OCI-LY1 (cell line): ENCODE measurements at regions not wholly inside any gene's neighbourhood (a gene's known extent, or its start where the extent isn't known, plus 50 kb on each side); places are given as distances from the start of the nearest gene placed in this dataset.
"Not testable (repeated sequence)": the region's sequence is repeated elsewhere in the genome, so short reads cannot be mapped to it uniquely, and the experiment has no call there.

Source experiments
- H2AFZ ChIP-seq: fragments of 200-600 bp; sonication (generic), shearing (Covaris generic); 2 replicates; pipeline ENCODE4 v1.6.0; 2014; ENCODE audit warnings: antibody characterized with exemption, mild to moderate bottlenecking, low read length
- H3F3A ChIP-seq: fragments of 200-600 bp; sonication (generic), shearing (Covaris generic); 2 replicates; pipeline ENCODE4 v1.6.0; 2014; ENCODE audit warnings: mild to moderate bottlenecking, antibody characterized with exemption, low read length, moderate library complexity; ENCODE audit not compliant: insufficient read depth
- H3K27ac ChIP-seq: fragments of 200-600 bp; sonication (generic); 2 replicates; pipeline ENCODE4 v1.5.1; 2014; ENCODE audit warnings: low read length, mixed run types, mild to moderate bottlenecking, low read depth; ENCODE audit not compliant: poor library complexity, severe bottlenecking
- H3K27me3 ChIP-seq: fragments of 200-600 bp; sonication (generic); 2 replicates; pipeline ENCODE4 v1.6.0; 2014; ENCODE audit warnings: antibody characterized with exemption, mild to moderate bottlenecking, low read length, moderate library complexity; ENCODE audit not compliant: insufficient read depth
- H3K36me3 ChIP-seq: fragments of 200-600 bp; sonication (generic); 2 replicates; pipeline ENCODE4 v1.6.1; 2014; ENCODE audit warnings: mild to moderate bottlenecking, antibody characterized with exemption, low read length, moderate library complexity, mixed read lengths; ENCODE audit not compliant: insufficient read depth
- H3K4me1 ChIP-seq: fragments of 200-600 bp; sonication (generic); 2 replicates; pipeline ENCODE4 v1.5.1; 2014; ENCODE audit warnings: mild to moderate bottlenecking, low read length, moderate library complexity; ENCODE audit not compliant: insufficient read depth, severe bottlenecking
- H3K4me2 ChIP-seq: fragments of 200-600 bp; sonication (generic), shearing (Covaris generic); 2 replicates; pipeline ENCODE4 v1.6.1; 2014; ENCODE audit warnings: low read length
- H3K4me3 ChIP-seq: fragments of 200-600 bp; sonication (generic); 2 replicates; pipeline ENCODE4 v1.5.1; 2014; ENCODE audit warnings: low read length, low read depth, mild to moderate bottlenecking, mixed read lengths; ENCODE audit not compliant: poor library complexity, severe bottlenecking
- H3K79me2 ChIP-seq: fragments of 200-600 bp; shearing (Covaris generic); 2 replicates; pipeline ENCODE4 v1.6.1; 2016; ENCODE audit warnings: mixed run types, low read length, mixed read lengths; ENCODE audit not compliant: insufficient read depth
- H3K9ac ChIP-seq: fragments of 200-600 bp; sonication (generic), shearing (Covaris generic); 2 replicates; pipeline ENCODE4 v1.6.1; 2014; ENCODE audit warnings: mild to moderate bottlenecking, low read length, mixed read lengths
- H3K9me2 ChIP-seq: fragments of 200-600 bp; sonication (generic), shearing (Covaris generic); 2 replicates; pipeline ENCODE4 v1.6.1; 2014; ENCODE audit warnings: low read depth, mild to moderate bottlenecking, low read length, mixed read lengths
- H3K9me3 ChIP-seq: fragments of 200-600 bp; shearing (Covaris generic); 2 replicates; pipeline ENCODE4 v1.6.1; 2014; ENCODE audit warnings: low read length, mixed read lengths
- H4K20me1 ChIP-seq: fragments of 200-600 bp; sonication (generic), shearing (Covaris generic); 2 replicates; pipeline ENCODE4 v1.6.0; 2016; ENCODE audit warnings: mild to moderate bottlenecking, low read length; ENCODE audit not compliant: insufficient read depth
- CTCF ChIP-seq: fragments of 200-600 bp; sonication (generic), shearing (Covaris generic); IDR thresholded peaks from 2 replicates; pipeline ENCODE4 v1.5.1; 2017; ENCODE audit warnings: mild to moderate bottlenecking, antibody characterized with exemption, low read length, moderate library complexity, mixed read lengths
- EZH2 ChIP-seq: fragments of 200-600 bp; sonication (generic), shearing (Covaris generic); IDR thresholded peaks from 2 replicates; pipeline ENCODE4 v1.8.0; 2017; ENCODE audit warnings: borderline replicate concordance, mixed run types, mild to moderate bottlenecking, antibody characterized with exemption, low read length, moderate library complexity, mixed read lengths

GRCh38 chr16:52113533-52114183, 433.3 kb downstream of the TOX3 start:
- H3K79me2 ChIP-seq: no peaks in the 10 kb centered on the region
- no peaks in the 10 kb centered on the region for H3K4me1 ChIP-seq
- no peak overlapping the region for H3K9ac ChIP-seq
- H3K4me2 ChIP-seq: no peak overlapping the region
- no peak overlapping the region for H3K4me3 ChIP-seq
- H3F3A ChIP-seq: no peaks in the 10 kb centered on the region
- no peak overlapping the region for H3K27ac ChIP-seq
- no peaks in the 10 kb centered on the region for H4K20me1 ChIP-seq
- no peak overlapping the region for H2AFZ ChIP-seq
- H3K9me2 ChIP-seq: no peaks in the 10 kb centered on the region
- H3K36me3 ChIP-seq: no peaks in the 10 kb centered on the region
- TF ChIP-seq CTCF (no peak), EZH2 (no peak)
- no peaks in the 10 kb centered on the region for H3K9me3 ChIP-seq
- no peaks in the 10 kb centered on the region for H3K27me3 ChIP-seq

- not testable (repeated sequence) for H3K4me3 ChIP-seq, H3K9me3 ChIP-seq, H3K4me2 ChIP-seq
Observed at GRCh38 chr16:52104993-52105392, 441.9 kb downstream of the TOX3 start.

GRCh38 chr16:52103791-52104190, 443.2 kb downstream of the TOX3 start:
- Histone ChIP-seq H3K79me2 (no peaks in the 10 kb centered on the region), H3K9me3 (no peaks in the 10 kb centered on the region), H3K36me3 (no peaks in the 10 kb centered on the region), H3K9me2 (no peaks in the 10 kb centered on the region), H3K27me3 (no peaks in the 10 kb centered on the region), H2AFZ (no peak overlapping the region), H3F3A (no peaks in the 10 kb centered on the region), H3K9ac (no peak overlapping the region), H3K4me3 (no peak overlapping the region), H3K4me2 (no peak overlapping the region), H4K20me1 (no peaks in the 10 kb centered on the region), H3K4me1 (no peaks in the 10 kb centered on the region), H3K27ac (no peak overlapping the region)
- TF ChIP-seq CTCF (no peak), EZH2 (no peak)

More at GRCh38 chr16:52104993-52105392, 441.9 kb downstream of the TOX3 start:
- H3K4me1 ChIP-seq, H3K36me3 ChIP-seq, H3K27me3 ChIP-seq, H4K20me1 ChIP-seq, H3F3A ChIP-seq, H3K9ac ChIP-seq, H3K27ac ChIP-seq, H3K79me2 ChIP-seq, H3K9me2 ChIP-seq, H2AFZ ChIP-seq: not testable (repeated sequence)

- H3K4me2 ChIP-seq: no peak overlapping the region
- H4K20me1 ChIP-seq: no peaks in the 10 kb centered on the region
- no peaks in the 10 kb centered on the region for H3K36me3 ChIP-seq
- H3K9ac ChIP-seq: no peak overlapping the region
- no peaks in the 10 kb centered on the region for H3K4me1 ChIP-seq
- H3K4me3 ChIP-seq: no peak overlapping the region
- no peaks in the 10 kb centered on the region for H3K27me3 ChIP-seq
- H3K9me2 ChIP-seq: no peaks in the 10 kb centered on the region
- no peaks in the 10 kb centered on the region for H3K79me2 ChIP-seq
- no peaks in the 10 kb centered on the region for H3K9me3 ChIP-seq
- no peak for TF ChIP-seq CTCF
- no peak for TF ChIP-seq EZH2
- no peaks in the 10 kb centered on the region for H3F3A ChIP-seq
- no peak overlapping the region for H3K27ac ChIP-seq
- H2AFZ ChIP-seq: no peak overlapping the region
Observed at GRCh38 chr16:52101246-52101645, 445.7 kb downstream of the TOX3 start.
